HEK293T (cell line): ENCODE measurements at regions not wholly inside any gene's neighbourhood (a gene's known extent, or its start where the extent isn't known, plus 50 kb on each side); places are given as distances from the start of the nearest gene placed in this dataset.

ENCODE experiments used
- CTCF ChIA-PET: fragments of 350-600 bp; formaldehyde crosslinking; extraction: SDS; loops from one replicate; lab custom pipeline; 2021; ENCODE audit warnings: antibody characterized with exemption, inconsistent platforms; lab: Yijun Ruan, JAX
- POLR2A ChIA-PET: fragments of 350-600 bp; formaldehyde crosslinking; extraction: SDS; loops from one replicate; lab custom pipeline; 2020; ENCODE audit warnings: antibody characterized with exemption, inconsistent platforms; lab: Yijun Ruan, JAX
- DNase-seq: peaks from one replicate; pipeline ENCODE4 v3.0.0; 2012; ENCODE audit warnings: mixed read lengths; ENCODE audit errors: extremely low spot score
- ARNT ChIP-seq: fragments of 450-650 bp; IDR thresholded peaks from 2 replicates; pipeline ENCODE4 v1.6.1; 2017; ENCODE audit warnings: mild to moderate bottlenecking
- BHLHE40 ChIP-seq: fragments of 450-650 bp; IDR thresholded peaks from 2 replicates; pipeline ENCODE4 v1.6.1; 2016; ENCODE audit warnings: mild to moderate bottlenecking, moderate library complexity, borderline replicate concordance
- CTBP1 ChIP-seq: fragments of 450-650 bp; IDR thresholded peaks from 2 replicates; pipeline ENCODE4 v1.6.1; 2016; ENCODE audit warnings: borderline replicate concordance
- ELF4 ChIP-seq: fragments of 450-650 bp; IDR thresholded peaks from 2 replicates; pipeline ENCODE4 v1.6.1; 2017; ENCODE audit warnings: antibody characterized with exemption
- FOXA1 ChIP-seq: fragments of 450-650 bp; IDR thresholded peaks from 2 replicates; pipeline ENCODE4 v1.6.1; 2016; ENCODE audit warnings: mild to moderate bottlenecking
- FOXK2 ChIP-seq: fragments of 450-650 bp; IDR thresholded peaks from 2 replicates; pipeline ENCODE4 v1.6.1; 2016; ENCODE audit warnings: mild to moderate bottlenecking
- FOXM1 ChIP-seq: fragments of 450-650 bp; IDR thresholded peaks from 2 replicates; pipeline ENCODE4 v1.6.1; 2017; ENCODE audit warnings: mild to moderate bottlenecking, borderline replicate concordance
- HDGF ChIP-seq: fragments of 450-650 bp; IDR thresholded peaks from 2 replicates; pipeline ENCODE4 v1.6.1; 2017; ENCODE audit warnings: antibody characterized with exemption, borderline replicate concordance
- L3MBTL2 ChIP-seq: fragments of 450-650 bp; conservative IDR thresholded peaks from 2 replicates; pipeline ENCODE4 v1.6.1; 2016; ENCODE audit warnings: mild to moderate bottlenecking
- LEF1 ChIP-seq: fragments of 450-650 bp; IDR thresholded peaks from 2 replicates; pipeline ENCODE4 v1.6.1; 2017; ENCODE audit warnings: mild to moderate bottlenecking, borderline replicate concordance
- NFRKB ChIP-seq: fragments of 450-650 bp; IDR thresholded peaks from 2 replicates; pipeline ENCODE4 v1.6.1; 2016; ENCODE audit warnings: mild to moderate bottlenecking, moderate library complexity
- PKNOX1 ChIP-seq: fragments of 450-650 bp; IDR thresholded peaks from 2 replicates; pipeline ENCODE4 v1.6.1; 2016
- SP1 ChIP-seq: fragments of 450-650 bp; IDR thresholded peaks from 2 replicates; pipeline ENCODE4 v1.6.1; 2017
- SUZ12 ChIP-seq: fragments of 450-650 bp; IDR thresholded peaks from 2 replicates; pipeline ENCODE4 v1.6.1; 2016; ENCODE audit warnings: mild to moderate bottlenecking
- TARDBP ChIP-seq: fragments of 450-650 bp; IDR thresholded peaks from 2 replicates; pipeline ENCODE4 v1.6.1; 2016
- ZNF384 ChIP-seq: fragments of 450-650 bp; IDR thresholded peaks from 2 replicates; pipeline ENCODE4 v1.6.1; 2016

- CTCF ChIA-PET, result interaction anchor here (0.7 kb wide), 1 partner anchor 189 kb away, joined by 4 read pairs; no protein-coding TSS in a partner anchor
- TF ChIP-seq FOXK2 (no peak), ZNF384 (no peak), ELF4 (no peak), SP1 (no peak), HDGF (no peak), BHLHE40 (no peak), L3MBTL2 (no peak), NFRKB (no peak), CTBP1 (no peak), PKNOX1 (no peak), SUZ12 (no peak), FOXA1 (no peak), FOXM1 (no peak), LEF1 (no peak), ARNT (no peak), TARDBP (no peak)
- no peak for DNase-seq
- POLR2A ChIA-PET, result no interaction called here
Measured at GRCh38 chr5:145341842-145342241, 493.3 kb downstream of the PRELID2 start.

DNA sequence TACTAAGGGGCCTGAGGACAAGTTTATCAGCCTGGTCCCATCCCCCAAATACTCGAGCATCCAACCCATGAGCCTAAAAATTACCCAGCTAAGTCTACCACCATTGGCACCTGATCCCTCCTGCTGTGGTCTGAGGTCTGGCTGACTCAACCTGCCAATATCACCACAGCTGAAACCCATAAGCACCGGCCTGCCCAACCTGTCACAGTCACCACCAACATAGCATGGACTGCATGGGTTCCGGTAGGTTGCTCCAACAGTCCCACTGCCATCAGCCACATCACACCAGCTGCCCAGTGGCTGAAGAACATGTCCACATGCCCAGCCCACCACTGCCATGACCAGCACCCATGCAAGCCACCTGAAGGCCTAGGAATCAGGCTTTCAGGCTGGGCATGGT lies 495.0 kb downstream of the PRELID2 start:
- DNase-seq, result no peak
- ChIA-PET POLR2A (no interaction called here), CTCF (no interaction called here)
- TF ChIP-seq TARDBP (no peak), FOXA1 (no peak), SUZ12 (no peak), SP1 (no peak)

DNA sequence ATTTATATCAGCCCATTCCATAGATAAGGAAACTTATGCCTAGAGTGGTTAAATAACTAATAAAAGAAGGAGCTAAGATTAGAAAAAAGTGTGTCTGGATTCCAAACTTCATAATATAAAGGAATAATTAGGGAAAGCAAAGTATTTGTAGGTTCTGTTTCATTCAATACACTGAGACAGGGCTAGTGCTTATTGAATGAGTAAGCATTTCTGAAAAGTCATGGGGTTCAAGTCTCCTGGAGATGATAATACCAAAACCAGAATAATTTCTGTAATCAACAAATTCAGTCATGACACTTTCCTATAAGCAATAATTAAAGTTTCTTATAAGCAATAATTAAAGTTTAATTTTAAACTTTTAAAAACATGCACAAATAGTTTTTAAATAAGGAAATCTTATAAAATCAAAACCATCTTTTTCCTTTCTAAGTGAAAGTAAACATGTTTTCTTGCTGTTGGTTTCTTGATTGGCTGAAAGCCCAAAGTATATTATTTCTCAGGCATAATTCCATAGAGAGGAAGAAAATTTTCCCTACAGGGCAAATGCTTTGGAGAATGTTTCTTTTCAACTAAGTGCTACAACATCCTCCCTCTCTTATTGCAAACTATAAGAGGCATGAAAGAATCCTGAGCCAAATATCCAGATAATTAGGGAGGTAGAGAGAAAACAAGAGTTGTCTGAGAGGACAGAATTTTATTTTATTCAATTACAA lies 510.2 kb downstream of the PRELID2 start:
- no peak for DNase-seq
- TF ChIP-seq FOXA1 (no peak), ARNT (no peak), PKNOX1 (no peak), LEF1 (no peak), SUZ12 (no peak), CTBP1 (no peak)
- ChIA-PET POLR2A (no interaction called here), CTCF (no interaction called here)

DNA sequence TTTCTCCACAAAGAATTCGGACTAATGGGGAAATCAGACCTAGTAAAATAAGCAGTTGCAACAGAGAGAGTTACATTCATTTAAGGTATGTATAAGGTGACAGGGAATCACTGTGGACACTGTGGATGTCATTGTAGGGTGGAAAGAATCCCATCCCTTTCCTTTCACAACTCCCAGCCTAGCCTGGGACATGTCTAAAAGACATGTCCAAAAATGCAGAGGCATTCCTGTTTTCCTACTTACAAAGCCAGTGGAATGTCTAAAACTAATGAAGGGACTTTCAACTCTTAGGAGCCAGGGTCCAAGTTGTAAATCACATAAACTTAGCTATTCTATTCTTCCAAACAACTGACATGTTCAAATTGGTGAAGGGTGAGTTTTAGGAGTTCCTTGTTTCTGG lies 511.0 kb downstream of the PRELID2 start:
- CTCF ChIA-PET, result no interaction called here
- no peak for TF ChIP-seq ARNT
- TF ChIP-seq FOXK2, result no peak
- TF ChIP-seq SP1, result no peak
- no peak for TF ChIP-seq ELF4
- TF ChIP-seq CTBP1, result no peak
- no peak for TF ChIP-seq BHLHE40
- no peak for TF ChIP-seq ZNF384
- no peak for TF ChIP-seq LEF1
- TF ChIP-seq TARDBP, result no peak
- TF ChIP-seq SUZ12, result no peak
- no peak for TF ChIP-seq FOXA1
- no peak for TF ChIP-seq L3MBTL2
- TF ChIP-seq HDGF, result no peak
- no peak for TF ChIP-seq FOXM1
- no peak for TF ChIP-seq PKNOX1
- no peak for TF ChIP-seq NFRKB
- no peak for DNase-seq
- POLR2A ChIA-PET, result no interaction called here

- DNase-seq, result no peak
- ChIA-PET CTCF (no interaction called here), POLR2A (no interaction called here)
- TF ChIP-seq ZNF384 (no peak), CTBP1 (no peak), LEF1 (no peak), FOXK2 (no peak), PKNOX1 (no peak), HDGF (no peak), SUZ12 (no peak), FOXA1 (no peak), FOXM1 (no peak), ARNT (no peak), TARDBP (no peak), L3MBTL2 (no peak), BHLHE40 (no peak), ELF4 (no peak), SP1 (no peak), NFRKB (no peak)
Measured at GRCh38 chr5:145316282-145316681, 518.9 kb downstream of the PRELID2 start.
